ENCODE measurements at regions not wholly inside any gene's neighbourhood (a gene's known extent, or its start where the extent isn't known, plus 50 kb on each side); places are given as distances from the start of the nearest gene placed in this dataset.
"Not testable (repeated sequence)": the region's sequence is repeated elsewhere in the genome, so short reads cannot be mapped to it uniquely, and the experiment has no call there.

- DNase-seq = no peak
- intact Hi-C loops (cut with DNase I) = no loop called here
Measured at GRCh38 chr12:102680304-102680703, 199.9 kb upstream of the IGF1 start.

GRCh38 chr12:102676812-102677211 lies 196.4 kb upstream of the IGF1 start:
- intact Hi-C loops (cut with DNase I) = no loop called here
- DNase-seq = no peak

- DNase-seq = no peak
- intact Hi-C loops (cut with DNase I) = no loop called here
Measured at GRCh38 chr12:102675672-102676071, 195.3 kb upstream of the IGF1 start.

- no peak for DNase-seq
- intact Hi-C loops (cut with DNase I) = no loop called here
Measured at GRCh38 chr12:102673606-102674005, 193.2 kb upstream of the IGF1 start.

GRCh38 chr12:102672212-102672611 lies 191.8 kb upstream of the IGF1 start:
- intact Hi-C loops (cut with DNase I); DNase-seq: not testable (repeated sequence)

- no peak for DNase-seq
- intact Hi-C loops (cut with DNase I) = no loop called here
Measured at GRCh38 chr12:102669056-102669455, 188.7 kb upstream of the IGF1 start.

- DNase-seq; intact Hi-C loops (cut with DNase I): not testable (repeated sequence)
Measured at GRCh38 chr12:102666176-102666575, 185.8 kb upstream of the IGF1 start.

GRCh38 chr12:102659200-102659911 lies 179.0 kb upstream of the IGF1 start:
- DNase-seq = no peak
- intact Hi-C loops (cut with DNase I) = no loop called here

- intact Hi-C loops (cut with DNase I) = no loop called here
- no peak for DNase-seq
Measured at GRCh38 chr12:102653406-102653805, 173.0 kb upstream of the IGF1 start.

GRCh38 chr12:102652645-102653313 lies 172.4 kb upstream of the IGF1 start:
- DNase-seq = no peak
- intact Hi-C loops (cut with DNase I) = no loop called here

GRCh38 chr12:102645968-102646367 lies 165.6 kb upstream of the IGF1 start:
- intact Hi-C loops (cut with DNase I) = no loop called here
- no peak for DNase-seq

- DNase-seq = no peak
- intact Hi-C loops (cut with DNase I) = no loop called here
Measured at GRCh38 chr12:102643879-102644575, 163.7 kb upstream of the IGF1 start.

GRCh38 chr12:102642199-102642598 lies 161.8 kb upstream of the IGF1 start:
- intact Hi-C loops (cut with DNase I) = no loop called here
- DNase-seq = no peak

- DNase-seq; intact Hi-C loops (cut with DNase I): not testable (repeated sequence)
Measured at GRCh38 chr12:102640658-102641057, 160.3 kb upstream of the IGF1 start.

- intact Hi-C loops (cut with DNase I) = no loop called here
- no peak for DNase-seq
Measured at GRCh38 chr12:102638777-102639176, 158.4 kb upstream of the IGF1 start.

GRCh38 chr12:102633981-102634605 lies 153.7 kb upstream of the IGF1 start:
- intact Hi-C loops (cut with DNase I) = no loop called here
- DNase-seq = no peak

- intact Hi-C loops (cut with DNase I) = no loop called here
- no peak for DNase-seq
Measured at GRCh38 chr12:102631274-102631673, 150.9 kb upstream of the IGF1 start.

GRCh38 chr12:102629262-102629888 lies 149.0 kb upstream of the IGF1 start:
- intact Hi-C loops (cut with DNase I) = no loop called here
- no peak for DNase-seq

GRCh38 chr12:102625819-102626218 lies 145.5 kb upstream of the IGF1 start:
- DNase-seq = no peak
- intact Hi-C loops (cut with DNase I) = no loop called here
